GM18505 (cell line): ENCODE measurements at regions not wholly inside any gene's neighbourhood (a gene's known extent, or its start where the extent isn't known, plus 50 kb on each side); places are given as distances from the start of the nearest gene placed in this dataset.

ENCODE experiments used
- ATAC-seq: cut with Tn5 transposase; IDR thresholded peaks from one replicate; pipeline ENCODE4 v1.9.1; 2021; ENCODE audit not compliant: unreplicated experiment
- POLR2A ChIP-seq: IDR thresholded peaks from 4 replicates; pipeline ENCODE4 v1.6.1; 2011; ENCODE audit warnings: borderline replicate concordance; ENCODE audit not compliant: insufficient read depth, insufficient read length; ENCODE audit errors: extremely low read depth

DNA sequence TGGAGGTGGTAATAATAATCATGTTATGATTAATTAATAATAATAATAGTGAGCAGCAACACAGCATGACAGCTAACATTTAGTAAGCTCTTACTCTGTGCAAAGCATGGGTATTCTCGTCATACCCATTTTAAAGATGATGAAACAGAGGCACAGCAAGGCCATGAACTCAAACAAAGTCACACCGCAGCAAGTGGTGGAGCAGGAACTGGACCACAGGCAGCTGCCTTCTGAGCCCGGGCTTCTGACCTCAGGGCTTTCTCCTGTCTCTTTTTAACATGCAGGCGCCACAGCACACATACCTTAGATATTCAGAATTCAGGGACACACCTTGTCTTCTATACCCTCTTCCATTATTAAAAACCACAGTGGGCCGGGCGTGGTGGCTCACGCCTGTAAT is 50.7 kb upstream of the SPATA12 start:
- ATAC-seq: no peak
- TF ChIP-seq POLR2A: no peak

DNA sequence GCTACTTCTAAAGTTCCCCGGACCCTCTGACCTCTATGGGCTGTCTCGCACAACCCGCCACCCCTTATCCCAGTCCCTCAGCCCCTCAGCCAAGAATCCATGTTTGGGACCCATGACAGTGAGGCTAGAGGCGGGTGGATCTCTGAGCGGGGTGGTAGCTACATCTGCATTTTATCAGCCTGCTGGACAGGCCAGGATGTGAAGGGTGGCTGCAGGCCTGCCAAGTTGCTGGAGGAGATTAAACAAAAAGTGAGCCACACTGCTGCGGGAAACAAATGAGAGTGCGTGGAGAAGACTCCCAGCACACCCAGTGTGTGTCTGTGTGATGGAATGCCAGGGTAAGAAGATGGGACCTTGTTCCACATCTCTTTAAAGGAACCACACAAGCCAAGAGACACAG is 51.1 kb upstream of the SPATA12 start:
- no peak for ATAC-seq
- no peak for TF ChIP-seq POLR2A

DNA sequence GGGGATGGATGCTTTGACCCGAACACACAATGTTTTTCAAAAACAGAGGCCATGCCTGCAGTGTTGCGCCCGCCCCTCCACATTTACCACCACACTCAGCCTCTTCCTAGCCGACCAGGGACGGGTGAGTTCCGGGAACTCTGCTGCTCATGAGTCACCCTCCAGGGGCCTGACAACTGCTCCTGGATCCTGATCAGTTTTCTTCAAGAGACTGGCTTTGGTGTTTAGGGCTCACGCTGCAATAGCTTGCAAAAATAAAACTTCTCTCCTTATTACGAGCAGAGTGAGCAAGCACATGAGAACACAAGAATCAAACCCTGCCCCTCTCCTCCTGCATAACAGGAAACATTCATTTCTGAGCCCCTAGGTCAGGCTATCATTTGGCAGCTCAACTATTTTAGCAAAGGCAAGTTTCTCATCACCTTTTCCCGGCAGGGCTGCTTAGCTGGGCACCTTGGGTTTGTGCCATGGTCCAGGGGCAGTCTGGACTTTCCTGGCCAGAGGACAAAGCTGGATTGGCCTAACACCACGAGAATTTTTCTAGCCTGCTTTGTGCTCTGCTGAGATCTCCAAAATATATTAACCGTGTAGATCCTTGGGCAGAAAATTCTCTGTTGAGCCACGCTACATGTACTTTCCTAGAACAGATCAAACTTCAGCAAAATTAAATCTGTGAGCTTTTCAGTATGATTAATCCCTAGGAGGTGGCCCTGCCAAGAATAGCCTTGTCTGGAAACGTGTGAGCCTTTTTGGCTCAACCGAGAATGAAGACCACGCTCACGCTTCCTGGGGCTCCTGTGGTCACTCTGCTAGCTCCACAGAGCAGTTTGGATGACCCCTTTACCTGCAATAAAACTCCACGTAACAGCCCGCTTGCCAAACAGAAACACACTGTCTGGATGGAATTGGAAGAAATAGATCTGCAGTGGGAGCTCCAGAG is 52.7 kb upstream of the SPATA12 start:
- ATAC-seq: no peak

DNA sequence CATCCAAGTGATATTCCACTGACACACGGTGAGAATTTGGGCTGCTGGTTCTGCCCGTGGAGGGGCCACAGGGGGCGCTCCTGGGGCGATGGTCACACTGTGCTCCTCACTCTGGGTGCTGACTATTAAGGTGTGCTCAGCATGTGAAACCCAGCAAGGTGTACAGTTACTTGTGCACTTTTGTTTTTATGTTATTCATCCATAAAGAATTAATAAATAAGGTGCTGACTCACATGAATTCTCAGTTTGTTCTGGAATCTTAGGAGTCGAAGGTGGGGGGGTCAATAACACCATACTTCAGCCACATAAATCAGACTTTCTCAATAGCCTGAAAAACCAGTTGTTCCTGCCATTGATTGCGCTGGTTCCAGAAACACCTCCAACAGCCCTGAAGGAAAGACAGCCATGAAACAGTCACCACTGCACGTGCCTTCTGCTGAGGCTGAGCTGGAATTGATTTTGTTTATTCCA is 53.5 kb upstream of the SPATA12 start:
- ATAC-seq: no peak
- no peak for TF ChIP-seq POLR2A

More for the DNA sequence above, 52.7 kb upstream of the SPATA12 start:
- no peak for TF ChIP-seq POLR2A

DNA sequence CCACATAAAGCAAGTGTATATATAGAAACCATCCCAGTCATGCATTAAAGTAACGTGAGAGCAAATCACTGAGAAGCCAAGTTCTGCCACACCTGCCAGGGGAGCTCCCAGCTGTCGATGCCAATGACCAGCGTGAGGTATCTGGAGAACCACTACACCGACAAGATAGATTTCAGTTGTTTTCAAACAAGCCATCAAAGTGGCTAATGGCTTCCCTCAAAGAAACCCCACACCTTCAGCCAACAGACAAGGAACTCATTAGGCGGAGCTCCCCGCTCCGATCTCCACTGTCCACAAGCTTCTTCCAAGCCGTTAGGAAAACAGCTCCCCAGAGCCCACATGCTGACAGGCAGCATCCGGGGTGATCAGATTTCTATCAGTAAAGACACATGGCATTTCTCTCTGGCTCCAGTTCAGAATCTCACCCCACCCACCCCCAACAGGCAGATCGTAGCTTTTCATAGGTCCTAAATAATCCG is 54.2 kb upstream of the SPATA12 start:
- TF ChIP-seq POLR2A: no peak
- no peak for ATAC-seq

DNA sequence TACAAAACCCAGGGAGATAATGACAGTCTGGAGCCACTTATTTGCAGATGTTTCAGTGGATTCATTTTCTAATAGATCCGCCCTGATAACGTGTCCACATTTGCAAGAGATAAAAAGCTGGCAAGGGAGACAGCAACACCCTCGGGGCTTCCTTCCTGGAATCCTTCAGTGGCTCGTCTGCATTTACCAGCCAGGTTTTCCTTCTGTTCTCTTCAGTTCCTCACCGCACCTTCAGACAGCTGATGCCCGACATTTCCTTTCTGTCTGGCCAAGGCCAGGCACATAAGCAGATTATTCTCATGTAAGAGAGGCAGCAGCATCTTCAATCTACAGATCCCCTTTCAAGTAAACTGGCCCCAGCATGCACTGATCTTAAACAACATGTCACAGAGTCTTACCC is 56.2 kb upstream of the SPATA12 start:
- TF ChIP-seq POLR2A: no peak
- ATAC-seq: no peak

DNA sequence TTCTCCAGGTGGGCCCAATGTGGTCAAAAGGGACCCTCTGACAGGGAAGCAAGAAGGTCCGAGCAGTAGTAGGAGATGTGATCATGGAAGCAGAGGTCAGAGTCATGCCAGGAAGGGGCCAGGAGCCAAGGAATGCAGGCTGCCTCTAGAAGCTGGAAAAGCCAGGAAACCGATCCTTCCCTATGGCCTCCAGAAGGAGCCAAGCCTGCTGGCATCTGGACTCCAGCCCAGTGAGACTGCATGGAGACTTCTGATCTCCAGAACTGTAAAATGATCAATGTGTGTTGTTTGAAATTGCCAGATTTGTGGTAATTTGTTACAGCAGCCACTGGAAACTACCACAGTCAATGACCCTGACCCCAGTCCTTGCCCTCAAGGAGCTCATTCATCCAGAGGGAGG is 56.8 kb upstream of the SPATA12 start:
- no peak for ATAC-seq
- no peak for TF ChIP-seq POLR2A

DNA sequence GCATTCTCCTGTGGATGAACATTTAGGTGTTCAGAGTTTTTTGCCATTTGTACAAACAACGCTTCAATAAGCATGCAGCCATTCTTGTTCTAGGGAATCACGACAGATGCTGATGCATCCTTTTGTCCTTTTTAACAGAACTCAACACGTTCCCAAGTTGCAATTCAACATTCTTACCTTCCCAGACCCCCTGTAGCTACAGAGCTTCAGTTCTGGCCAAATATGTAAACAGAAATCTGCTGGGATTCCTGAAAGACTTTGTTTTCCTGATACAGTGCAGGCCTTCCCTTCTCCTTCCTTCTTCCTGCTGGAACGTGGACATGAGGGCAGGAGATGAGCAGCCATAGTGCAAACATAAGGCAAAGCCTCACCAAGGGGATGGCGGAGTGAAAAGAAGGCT is 59.1 kb upstream of the SPATA12 start:
- ATAC-seq: no peak
- TF ChIP-seq POLR2A: no peak

DNA sequence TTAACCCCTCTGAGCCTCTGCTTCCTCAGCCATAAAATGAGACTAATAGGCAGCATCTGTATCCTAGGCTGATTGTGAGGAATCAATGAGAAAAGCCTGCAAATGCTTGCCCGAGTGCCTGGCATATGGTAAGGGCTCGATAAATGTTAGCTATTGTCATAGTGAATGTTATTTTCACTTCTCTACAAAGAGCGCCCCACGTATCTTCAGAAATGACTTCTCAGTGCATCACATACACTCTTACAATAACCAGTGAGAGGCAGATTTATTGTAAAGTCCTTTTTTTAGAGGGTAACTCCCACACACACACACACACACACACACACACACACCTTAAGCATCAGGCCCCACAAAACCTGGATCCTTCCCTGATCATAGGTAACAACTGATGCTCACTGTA is 60.5 kb upstream of the SPATA12 start:
- no peak for ATAC-seq
- no peak for TF ChIP-seq POLR2A

DNA sequence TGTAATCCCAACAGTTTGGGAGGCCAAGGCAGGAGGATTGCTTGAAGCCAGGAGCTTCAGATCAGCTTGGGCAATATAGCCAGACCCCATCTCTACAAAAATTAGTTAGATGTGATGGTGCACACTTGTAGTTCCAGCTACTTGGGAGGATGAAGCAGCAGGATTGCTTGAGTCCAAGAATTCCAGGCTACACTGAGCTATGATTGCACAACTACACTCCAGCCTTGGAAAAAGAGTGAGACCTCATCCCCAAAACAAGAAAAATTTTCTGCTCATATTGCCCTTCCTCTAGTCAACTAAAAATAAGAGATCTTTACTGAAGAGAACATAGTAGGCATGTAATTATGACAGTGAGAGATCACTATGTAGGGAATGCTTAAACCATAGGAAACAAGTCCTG is 60.9 kb upstream of the SPATA12 start:
- ATAC-seq: no peak
- no peak for TF ChIP-seq POLR2A

DNA sequence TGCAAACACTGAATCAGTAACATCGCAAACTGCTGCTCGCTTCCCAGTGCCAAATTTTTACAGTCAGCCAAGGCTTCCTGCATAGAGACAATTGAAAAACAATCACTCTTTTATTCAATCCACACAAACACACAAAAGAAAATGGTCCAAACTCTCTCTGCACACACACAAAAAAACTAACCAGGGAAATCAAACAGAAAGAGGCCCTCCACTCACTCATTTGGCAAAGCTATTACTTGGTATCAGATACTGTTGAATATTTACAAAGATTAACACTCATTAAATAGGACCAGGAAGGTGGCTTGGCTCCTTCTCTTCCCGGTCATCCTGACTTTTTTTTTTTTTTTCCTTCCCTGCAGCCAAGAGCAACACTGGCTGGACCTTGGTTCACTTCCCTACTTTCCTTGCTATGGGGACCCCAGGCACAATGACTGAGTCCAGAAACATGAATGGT is 62.4 kb upstream of the SPATA12 start:
- no peak for TF ChIP-seq POLR2A
- ATAC-seq: no peak

DNA sequence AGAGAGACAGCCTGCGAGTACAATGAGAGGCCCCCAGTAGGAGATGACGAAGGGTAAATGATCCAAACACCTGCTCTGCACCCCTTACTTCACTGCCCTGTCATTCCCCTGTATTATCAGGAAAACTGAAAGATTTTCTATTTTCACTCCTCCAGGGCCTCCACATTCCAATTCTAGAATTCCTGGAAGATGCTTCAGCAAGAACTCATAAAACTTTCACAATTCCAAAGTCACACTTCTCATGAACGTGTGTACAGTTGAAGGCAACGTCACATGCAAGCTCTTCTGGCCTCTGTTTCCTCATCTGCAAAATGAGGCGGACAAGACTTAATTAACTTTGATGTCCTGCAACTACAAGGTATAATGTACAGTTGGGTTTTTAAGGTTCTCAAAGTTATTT is 62.8 kb upstream of the SPATA12 start:
- no peak for TF ChIP-seq POLR2A
- no peak for ATAC-seq

DNA sequence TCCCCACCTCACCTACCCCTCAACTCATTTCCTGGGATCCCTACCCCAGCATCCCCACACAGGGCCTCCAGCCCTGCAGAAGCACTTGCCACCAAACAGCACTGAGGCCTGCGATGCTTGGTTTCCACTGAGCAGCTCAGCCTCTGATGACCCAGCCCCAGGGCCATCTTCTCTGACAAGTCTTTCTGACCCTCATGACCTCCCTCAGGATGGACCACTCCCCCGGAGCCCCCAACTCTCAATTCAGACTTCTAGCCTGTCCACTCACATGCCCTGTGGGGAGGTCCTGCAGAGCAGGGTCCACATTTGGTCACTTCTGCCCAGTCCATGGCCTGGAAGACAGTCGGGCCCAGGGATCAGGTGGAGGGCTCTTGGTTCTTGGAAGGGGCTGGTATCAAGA is 63.4 kb upstream of the SPATA12 start:
- ATAC-seq: no peak
- no peak for TF ChIP-seq POLR2A

DNA sequence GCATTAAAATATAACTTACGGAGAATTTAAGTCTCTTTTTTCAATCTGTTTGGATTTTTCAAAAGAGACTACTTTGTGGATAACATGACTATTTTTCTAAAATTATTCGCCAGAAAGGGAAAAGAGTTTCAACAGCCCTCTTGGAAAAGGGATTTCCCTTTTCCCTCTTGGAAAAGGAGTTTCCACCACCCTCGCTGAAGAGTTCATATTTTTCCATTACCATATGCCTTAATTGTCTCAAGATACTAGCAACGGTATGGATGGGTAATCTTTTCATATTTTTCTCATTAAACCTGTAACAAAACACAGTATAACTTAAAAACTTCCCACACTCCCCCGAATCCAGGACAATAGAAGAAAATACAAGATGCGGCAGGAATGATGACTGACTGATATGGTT is 66.1 kb upstream of the SPATA12 start:
- ATAC-seq: no peak
- no peak for TF ChIP-seq POLR2A
